Suppressor macrophage (primary cell): ENCODE measurements at regions not wholly inside any gene's neighbourhood (a gene's known extent, or its start where the extent isn't known, plus 50 kb on each side); places are given as distances from the start of the nearest gene placed in this dataset.
"Not testable (repeated sequence)": the region's sequence is repeated elsewhere in the genome, so short reads cannot be mapped to it uniquely, and the experiment has no call there.

Experiments used
- DNase-seq, 4 experiments: peaks; one replicate each; pipeline ENCODE4 v3.0.0-alpha.2; 2020 to 2022

GRCh38 chr14:27642251-27642866, 1044.5 kb upstream of the NOVA1 start:
- DNase-seq = no peak

DNA sequence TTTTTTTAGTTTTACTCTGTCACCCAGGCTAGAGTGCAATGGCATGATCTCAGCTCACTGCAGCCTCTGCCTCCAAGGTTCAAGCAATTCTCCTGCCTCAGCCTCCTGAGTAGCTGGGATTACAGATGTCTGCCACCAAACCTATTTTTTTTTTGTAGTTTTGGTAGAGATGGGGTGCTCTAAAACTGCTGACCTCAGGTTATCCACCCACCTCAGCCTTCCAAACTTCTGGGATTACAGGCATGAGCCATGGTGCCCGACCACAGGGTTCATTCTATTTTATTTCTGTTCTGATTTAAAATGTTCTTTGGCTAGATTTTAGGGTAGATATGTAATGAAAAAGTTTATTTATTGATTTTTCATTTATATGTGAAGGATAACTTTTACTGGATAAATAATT, 1062.8 kb upstream of the NOVA1 start:
- no peak for DNase-seq

- DNase-seq = no peak
Measured at GRCh38 chr14:27668531-27668930, 1070.7 kb upstream of the NOVA1 start.

DNA sequence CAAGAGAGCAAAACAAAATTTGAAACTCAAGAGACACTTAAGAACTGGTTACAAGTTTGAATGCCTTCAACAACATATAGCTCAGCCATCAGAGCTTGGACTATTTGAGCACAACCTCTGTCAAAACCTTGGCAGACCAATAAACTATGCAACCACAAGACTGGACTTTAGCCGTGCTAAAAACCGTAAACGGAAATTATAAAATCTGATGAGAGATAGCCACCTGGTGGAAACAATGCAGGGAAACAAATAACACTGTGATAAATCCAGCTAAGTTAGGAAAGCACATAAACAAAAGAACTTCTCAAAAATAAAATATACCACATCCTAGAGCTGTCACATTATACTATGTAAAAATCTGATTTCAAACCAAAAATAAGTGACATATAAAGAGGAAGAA, 1074.2 kb upstream of the NOVA1 start:
- DNase-seq = no peak

- DNase-seq = not testable (repeated sequence)
Measured at GRCh38 chr14:27672811-27673737, 1075.2 kb upstream of the NOVA1 start.

DNA sequence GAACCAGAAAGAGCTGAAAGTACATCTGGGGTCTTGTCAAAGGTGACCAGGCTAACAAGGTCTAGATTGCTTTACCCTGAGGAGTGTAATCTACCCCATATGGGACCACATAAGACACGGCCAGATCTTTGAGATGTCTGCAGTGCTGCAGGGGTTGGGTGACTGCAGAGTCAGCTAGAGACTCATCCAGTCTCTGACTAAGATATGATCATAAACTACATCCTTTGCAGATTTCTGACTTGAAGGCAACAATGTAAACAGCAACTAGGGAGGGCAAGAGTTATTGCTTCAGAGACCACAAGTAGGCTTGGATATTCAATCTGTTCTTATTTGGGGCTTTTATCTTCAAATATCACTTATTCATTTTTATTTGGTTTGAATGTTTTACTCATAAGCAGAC, 1080.5 kb upstream of the FOXG1 start:
- no peak for DNase-seq

DNA sequence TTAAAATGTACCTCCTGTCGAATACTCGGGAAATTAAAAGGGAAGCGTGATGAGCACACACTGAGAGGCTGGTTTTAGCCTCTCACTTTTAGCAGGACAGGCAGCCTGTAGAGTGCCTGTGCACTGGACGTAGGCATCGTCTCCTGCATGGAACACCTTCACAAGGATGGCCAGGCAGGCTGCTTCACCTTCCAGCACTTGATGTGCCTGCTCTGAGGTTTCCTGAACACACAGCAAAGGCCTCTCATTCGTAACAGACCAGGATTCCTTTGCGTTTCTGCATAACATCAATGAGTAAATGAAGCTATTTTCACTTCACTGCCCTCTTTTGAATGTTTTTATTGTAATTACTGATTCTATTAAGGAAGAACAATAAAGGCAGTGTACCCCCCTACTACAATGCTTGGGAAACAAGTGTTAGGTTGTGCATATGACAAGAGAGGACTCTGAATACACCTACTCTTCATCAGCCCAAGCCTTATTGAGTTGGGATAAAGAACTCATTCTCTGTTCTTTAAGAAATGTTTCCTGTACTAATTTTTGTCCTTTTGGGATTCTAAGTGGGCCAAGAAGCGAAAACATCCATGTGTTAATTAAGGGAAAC, 1077.6 kb upstream of the FOXG1 start:
- DNase-seq = no peak

DNA sequence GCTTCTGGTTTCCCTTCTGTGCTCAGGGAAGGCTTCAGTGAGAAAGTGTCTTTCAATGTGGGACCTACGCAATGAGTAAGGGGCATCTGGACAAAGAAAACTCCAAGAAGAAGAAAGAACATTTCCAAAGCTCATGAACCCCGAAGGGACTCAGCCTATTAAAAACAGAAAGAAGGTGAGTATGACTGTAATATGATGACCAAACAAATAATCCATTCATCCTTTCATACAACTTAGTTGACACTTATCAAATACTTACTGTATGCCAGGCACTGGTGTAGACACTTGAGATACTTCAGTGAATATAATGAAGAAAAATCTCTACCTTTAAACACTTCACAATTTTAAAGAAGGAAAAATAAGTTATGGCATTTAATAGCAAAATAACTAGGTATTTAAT, 1054.2 kb upstream of the FOXG1 start:
- no peak for DNase-seq

DNA sequence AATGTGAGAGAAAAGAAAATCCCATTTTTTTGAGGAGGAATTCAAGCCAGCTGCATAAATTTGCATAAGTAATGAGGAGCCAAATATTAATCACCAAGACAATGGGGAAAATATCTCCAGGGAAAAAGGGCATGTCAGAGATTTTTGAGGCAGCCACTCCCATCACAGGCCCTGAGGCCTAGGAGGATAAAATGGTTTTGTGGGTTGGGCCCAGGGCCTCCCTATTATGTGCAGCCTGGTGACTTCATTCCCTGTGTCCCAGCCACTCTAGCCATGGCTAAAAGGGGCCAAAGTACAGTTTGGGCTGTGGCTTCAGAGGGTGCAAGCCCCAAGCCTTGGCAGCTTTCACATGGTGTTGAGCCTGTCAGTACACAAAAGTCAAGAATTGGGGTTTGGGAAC, 1051.0 kb upstream of the FOXG1 start:
- no peak for DNase-seq

GRCh38 chr14:27721760-27722159, 1044.8 kb upstream of the FOXG1 start:
- no peak for DNase-seq

DNA sequence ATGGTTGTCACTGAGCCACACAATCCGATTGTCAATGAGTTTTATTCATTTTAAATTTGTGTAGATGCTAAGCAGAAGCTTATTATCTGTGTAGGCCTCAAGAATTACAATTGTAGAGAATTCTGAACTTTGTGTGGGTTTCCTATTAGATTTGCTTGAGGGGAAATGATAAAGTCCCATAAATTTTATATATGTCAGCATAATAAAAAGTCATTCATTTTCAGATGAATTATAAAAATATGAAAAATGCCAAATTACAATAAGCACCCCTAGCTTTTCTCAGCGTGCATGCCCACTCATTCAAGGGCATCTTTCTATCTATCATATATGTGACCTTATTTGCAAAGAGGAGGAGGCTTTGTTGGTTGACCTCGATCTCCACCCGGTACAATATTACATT, 1041.1 kb upstream of the FOXG1 start:
- no peak for DNase-seq

- no peak for DNase-seq
Measured at GRCh38 chr14:27727251-27727770, 1039.3 kb upstream of the FOXG1 start.

DNA sequence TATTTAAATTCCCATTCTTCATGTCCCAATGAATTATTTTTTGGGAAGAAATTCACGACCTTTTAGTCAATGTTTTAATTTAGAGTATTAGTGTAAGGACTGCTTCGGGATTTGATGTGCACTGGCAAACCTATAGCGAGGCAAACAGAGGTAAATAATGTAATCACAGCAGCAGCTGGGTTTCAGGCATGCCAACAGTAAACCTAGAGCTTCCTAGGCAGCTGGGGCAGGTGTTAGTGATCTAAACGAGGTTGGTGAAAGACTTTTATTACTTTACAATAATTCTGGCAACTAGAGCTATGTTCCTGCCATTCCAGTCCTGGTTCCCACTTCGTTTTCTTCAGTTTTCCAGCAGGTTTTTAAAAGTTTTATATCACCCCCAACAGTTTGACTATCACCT, 1036.4 kb upstream of the FOXG1 start:
- no peak for DNase-seq

GRCh38 chr14:27739657-27740156, 1026.9 kb upstream of the FOXG1 start:
- no peak for DNase-seq

- DNase-seq = no peak
Measured at GRCh38 chr14:27750114-27750513, 1016.5 kb upstream of the FOXG1 start.

- DNase-seq = not testable (repeated sequence)
Measured at GRCh38 chr14:27757642-27758041, 1008.9 kb upstream of the FOXG1 start.

DNA sequence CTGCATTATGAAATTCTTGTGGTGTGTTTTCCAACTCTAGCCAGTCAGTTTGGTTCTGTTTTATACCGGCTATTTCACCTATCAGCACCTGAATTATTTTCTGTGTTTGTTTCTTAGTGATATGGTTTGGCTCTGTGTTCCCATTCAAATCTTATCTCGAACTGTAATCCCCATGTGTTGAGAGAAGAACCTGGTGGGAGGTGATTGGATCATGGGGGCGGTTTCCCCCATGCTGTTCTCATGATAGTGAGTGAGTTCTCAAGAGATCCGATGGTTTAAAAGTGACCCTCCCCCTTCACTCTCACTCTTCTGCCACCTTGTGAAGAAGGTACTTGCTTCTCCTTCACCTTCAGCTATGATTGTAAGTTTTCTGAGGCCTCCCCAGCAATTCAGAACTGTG, 1006.2 kb upstream of the FOXG1 start:
- DNase-seq = not testable (repeated sequence)

- not testable (repeated sequence) for DNase-seq
Measured at GRCh38 chr14:27799066-27800028, 967.2 kb upstream of the FOXG1 start.

DNA sequence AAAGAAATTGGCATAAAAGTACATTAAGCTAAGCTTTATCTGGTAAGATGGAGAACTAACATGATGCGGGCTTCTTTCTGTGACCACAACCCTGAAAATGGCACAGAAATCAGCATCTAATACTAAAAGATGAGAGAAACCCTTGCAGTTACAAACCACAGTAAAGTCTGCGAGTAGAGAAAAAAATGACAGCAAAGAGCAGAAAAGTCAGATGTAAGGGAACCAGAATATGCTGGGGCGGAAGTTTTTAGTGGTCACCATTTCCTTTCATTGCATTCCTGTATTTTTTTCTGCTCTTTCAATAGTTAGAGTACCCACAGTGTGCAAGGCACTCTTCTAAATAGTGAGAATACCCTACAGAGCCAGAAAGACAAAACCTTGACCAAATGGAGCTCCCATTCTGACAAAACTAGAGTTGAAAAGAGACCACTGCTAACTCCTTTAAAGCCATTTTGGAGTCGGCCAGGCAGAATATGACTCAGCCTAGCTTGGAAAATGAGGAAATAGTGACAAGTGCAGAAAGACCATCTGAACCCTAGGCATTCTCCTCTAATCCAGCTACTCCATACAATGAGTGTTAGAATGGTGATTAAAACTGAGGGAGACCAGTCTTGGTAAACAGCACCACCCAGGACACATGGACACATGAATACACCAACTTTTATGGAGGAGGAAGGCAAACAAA, 948.7 kb upstream of the FOXG1 start:
- DNase-seq = peak; percentile 2 to 36 (median 18)

DNA sequence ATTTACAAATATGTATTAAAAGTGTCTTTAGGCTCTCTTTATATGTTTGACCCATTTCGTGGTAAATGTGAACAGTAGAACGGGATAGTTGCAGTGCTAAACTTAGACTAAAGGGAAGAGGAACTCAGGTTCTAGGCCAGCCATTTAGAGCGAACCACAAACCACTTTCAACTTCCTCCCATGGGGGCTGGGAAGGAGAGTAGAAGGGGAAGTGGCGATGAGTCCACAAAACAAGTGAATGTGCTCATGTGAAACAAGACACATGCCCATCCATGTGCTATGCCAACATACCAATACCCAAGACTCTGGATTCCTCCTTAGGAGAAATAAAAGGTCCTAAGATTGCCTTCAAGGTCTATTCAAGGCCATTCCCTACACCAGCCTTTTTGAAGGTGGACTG, 940.4 kb upstream of the FOXG1 start:
- peak; percentile 67 to 82 (median 78) for DNase-seq

- not testable (repeated sequence) for DNase-seq
Measured at GRCh38 chr14:27831978-27832377, 934.6 kb upstream of the FOXG1 start.
